ENCODE measurements at regions not wholly inside any gene's neighbourhood (a gene's known extent, or its start where the extent isn't known, plus 50 kb on each side); places are given as distances from the start of the nearest gene placed in this dataset.

DNA sequence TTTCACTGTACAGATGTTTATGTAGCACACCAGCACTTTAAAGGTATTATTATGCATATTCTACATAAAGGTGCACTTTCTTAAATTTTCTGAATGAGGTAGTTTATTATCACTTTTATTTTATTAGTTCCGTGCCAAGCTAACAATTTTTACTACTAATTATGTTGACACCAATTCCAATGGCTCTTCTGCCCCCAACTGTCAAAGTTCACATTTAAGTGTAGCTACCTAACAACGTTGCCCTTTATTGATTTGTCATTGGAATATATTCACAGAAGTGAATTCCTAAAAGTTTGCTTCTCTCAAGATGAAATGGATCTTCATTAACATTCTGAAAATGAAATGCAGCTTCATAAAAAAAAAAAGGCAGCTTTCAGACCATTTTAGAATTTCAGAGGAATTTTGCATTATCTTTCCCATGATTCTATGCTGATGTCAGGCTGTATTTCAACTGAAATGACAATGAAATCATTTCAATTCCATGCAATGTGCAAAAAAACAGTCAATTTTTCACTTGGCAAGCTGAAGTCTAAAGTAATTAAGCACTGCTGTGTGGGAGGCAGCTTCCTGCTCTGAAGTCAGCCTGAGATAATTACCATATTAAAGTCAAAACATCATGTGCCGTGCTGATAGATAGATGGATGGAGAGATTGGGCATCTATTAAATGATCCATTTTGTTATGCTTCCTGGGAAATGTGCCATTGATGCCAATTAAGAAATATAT lies 229.2 kb downstream of the TTLL7 start:
- DNase-seq, result peak; percentile 76

DNA sequence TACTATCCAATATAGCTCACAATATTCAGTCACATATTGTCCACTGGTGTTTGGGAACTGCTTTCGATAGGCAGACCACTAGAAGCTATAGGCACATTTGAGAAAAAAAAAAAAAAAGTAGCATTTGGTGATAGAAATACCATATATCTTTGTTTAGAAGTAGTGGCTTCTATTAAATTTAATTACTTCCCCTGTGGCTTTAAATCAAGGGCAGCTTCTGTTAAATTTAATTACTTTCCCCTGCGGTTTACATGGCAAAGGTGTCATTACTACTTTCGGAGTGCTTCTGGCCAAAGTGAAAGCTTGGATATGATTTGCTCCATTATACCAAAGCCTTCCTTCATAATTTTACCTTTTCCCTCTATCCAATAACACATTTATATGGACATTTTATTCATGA lies 229.9 kb downstream of the TTLL7 start:
- peak; percentile 31 for DNase-seq

DNA sequence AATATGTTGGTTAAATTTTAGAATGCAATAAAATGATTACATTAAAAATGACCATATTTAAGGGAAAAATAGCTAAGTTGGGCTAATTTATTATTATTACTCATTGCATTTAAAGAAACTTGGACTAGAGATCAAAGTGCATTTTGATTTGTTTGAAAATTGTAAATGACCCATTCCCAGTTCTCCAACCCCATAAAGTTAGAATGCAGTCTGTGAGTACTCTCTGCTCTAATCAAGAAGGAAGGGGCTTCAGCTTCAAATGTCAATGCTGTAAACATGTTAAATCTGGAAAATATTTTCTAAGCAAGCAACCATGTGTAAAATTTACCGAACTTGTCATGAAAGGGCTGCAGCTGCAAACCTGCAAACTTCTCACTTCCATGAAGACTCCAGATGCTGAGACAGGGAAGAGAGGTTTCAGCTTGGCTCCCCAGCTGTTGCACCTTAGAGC lies 232.7 kb downstream of the TTLL7 start:
- DNase-seq, result no peak

DNA sequence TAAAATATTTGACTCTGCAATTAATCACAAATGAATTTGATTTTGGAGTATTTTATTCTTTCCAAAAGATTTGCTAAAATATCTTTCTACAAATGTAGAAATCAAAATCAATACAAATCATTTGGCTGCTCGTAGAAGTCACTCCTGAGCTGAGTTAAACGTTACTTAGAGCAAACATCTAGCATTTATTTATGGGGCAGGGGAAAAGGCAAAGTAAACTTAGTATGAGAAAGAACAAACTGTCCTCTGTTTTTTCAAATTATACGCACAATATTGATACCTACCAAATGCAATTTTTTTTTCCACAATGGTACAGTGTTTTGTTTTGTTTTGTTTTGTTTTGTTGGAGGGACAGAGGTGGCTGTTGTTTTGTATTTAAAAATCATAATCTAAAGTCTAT lies 233.8 kb downstream of the TTLL7 start:
- no peak for DNase-seq

DNA sequence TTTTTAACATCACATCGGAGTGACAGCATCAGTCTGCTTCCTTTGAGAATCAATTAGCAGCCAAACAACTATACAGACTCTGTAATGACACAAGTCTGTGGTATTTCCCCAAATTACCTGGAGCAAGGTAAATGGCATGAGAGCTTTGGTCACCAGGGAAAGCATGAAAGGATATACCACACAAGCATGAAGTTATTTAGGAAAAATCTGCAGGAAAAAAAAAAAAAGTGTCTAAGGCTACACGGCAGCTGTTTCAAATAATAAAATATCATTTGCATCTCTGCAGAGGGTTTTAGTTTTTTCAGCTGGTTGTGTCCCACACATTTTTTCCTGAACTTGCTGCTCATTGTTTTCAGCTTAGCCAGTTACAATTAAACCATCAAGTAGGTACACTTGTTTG lies 234.7 kb downstream of the TTLL7 start:
- DNase-seq, result no peak

DNA sequence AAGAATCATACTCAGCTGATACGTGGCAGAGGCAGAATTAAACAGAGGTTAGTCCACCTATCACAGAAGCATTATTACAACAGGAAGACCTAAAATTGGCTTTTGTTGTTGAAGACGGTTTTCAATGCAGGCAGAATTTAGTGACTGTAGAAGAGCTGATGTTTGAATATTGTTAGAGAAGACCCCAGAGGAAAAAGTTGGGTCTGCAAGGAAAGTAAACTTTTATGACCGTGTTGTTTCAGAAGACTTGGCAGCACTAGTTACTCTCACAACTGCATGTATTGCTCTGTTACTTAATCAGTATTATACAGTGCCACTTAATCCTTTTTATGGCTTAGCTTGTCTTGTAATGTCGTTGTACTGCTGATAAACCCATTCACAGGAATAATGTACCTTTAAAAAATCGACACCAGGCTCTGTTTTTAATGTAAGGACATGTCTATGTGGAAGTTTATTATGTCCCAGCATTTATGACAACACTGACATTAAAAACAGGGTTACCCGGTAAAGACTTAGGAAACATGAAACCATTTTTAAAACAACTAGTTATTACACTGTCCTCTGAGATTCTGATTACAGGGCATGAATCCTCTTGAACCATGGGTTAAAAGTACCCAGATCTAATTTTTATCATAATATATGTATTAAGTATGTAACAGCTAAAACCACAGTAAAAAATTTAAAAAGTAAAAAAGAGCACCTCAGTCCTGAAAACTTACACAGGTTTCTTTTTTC lies 235.4 kb downstream of the TTLL7 start:
- DNase-seq, result no peak

DNA sequence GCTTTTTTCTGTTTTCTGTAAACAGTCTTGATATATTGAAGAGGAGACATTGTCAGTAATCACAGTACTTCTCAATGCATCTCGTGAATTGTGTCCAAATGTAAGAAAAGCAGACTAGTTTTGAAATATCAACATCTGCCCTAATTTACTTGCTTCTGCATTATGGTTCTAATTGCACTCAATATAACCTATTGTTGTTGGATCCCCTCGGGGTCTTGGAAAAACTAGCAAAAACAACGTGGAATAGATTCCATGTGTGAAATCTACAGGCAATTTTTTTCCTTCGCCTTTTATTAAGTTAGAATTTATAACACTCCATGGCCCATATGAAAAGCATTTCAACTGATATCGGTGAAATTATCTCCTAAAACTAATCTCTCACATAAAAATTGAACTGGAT lies 236.5 kb downstream of the TTLL7 start:
- DNase-seq, result no peak

DNA sequence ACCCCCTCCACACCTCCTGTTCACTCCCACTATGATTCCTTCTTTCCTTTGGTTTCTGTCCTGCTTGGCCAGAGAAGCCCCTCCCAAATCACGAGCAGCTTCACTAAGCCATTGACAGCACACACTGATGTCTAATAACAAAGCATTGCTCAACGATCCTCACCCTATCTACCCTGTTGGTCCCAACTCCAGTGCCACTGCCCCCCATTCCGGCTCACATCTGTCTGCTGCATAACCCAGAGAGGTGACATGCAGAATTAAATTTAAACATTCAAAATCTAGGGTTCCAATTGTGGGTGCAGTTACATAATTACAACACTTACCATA lies 236.9 kb downstream of the TTLL7 start:
- DNase-seq, result no peak

- DNase-seq, result no peak
Observed at GRCh38 chr1:83761167-83762038, 237.5 kb downstream of the TTLL7 start.

DNA sequence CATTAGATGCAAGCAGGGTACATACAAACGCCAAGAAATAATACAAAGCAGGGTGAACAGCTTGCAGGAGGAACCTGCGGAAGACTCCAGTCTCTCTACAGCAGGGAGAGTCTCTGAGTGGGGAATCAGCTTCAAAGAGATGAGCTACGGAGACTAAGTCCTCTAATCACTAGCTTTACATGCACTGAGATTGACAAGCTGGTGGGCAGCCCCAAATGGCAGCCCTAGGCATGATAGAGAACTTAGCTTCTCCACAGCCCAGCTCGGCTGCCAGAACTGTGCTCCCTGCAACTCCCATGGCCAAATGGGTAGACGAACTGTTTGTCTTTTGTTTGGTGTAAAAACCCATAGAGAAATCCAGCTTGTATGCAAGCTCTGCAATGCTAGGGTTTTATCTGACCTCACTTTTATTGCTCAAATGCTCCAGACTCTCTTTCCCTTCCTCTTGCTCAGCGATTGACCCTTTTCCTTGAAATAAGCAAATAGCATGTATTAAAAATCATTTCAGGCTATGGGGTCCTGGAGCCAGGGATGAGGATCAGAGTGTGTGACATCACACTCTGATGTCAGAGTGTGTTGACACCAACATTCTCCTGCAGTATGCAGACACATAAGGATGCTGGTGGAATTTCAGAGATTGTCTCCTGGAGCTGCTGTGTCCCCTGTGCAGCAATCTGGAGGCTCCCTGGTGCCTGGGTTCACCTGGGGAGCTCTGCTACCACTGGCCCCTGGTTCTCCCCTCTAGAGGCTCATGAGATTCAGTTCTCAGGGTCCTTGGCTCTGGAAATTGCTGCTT lies 238.5 kb downstream of the TTLL7 start:
- no peak for DNase-seq

DNA sequence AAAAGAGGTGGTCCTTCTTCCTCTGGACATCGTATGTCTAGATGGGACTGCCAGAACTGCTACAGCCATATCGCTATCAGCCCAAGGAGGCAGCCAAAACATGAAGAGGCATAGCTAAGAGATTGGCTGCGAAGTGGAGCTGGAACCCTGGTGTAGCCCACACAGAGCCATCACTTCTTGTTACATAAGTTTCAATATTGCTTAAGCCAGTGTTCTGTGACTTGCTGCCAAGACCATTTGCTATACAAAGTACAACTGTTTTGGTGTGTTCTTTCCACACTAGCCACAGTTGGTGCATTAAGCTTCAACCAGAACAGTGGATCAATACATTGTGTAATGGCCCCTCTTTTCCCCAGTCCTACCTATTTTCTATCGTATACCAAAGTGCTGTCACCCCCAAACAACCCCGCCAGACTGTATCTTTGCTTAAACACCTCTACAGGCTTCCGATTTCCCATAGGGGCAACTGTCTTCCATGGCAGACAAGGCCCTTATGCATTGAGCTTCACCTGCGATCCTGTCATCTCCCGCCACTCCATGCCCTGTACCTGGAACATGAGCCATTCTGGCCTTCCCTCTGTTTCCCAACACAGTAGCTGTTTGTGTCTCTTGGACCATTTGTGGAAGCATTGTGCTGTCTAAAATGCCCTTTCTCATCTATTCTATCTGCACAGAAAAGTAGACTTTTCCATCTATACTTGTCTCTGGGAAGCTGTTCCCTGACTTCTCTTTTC lies 241.8 kb downstream of the TTLL7 start:
- no peak for DNase-seq

DNA sequence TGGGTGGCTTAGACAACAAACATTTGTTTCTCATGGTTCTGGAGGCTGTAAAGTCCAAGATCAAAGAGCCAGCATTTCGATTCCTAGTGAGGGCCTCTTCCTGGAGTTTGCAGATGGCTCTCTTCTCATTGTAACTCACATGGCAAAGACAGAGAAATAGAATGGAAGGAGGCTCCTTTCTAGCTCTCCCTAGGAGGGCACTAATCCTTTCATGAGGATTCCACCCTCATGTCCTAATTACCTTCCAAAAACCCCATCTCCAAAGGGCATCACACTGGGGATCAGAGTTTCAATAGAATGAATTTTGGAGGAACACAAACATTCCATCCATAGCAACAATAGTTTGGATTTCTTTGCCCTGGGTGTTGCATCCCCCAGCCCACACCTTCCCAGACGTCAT lies 247.3 kb downstream of the TTLL7 start:
- no peak for DNase-seq

- DNase-seq, result no peak
Observed at GRCh38 chr1:83750201-83750600, 248.7 kb downstream of the TTLL7 start.

GRCh38 chr1:83747853-83748482 lies 251.0 kb downstream of the TTLL7 start:
- no peak for DNase-seq

DNA sequence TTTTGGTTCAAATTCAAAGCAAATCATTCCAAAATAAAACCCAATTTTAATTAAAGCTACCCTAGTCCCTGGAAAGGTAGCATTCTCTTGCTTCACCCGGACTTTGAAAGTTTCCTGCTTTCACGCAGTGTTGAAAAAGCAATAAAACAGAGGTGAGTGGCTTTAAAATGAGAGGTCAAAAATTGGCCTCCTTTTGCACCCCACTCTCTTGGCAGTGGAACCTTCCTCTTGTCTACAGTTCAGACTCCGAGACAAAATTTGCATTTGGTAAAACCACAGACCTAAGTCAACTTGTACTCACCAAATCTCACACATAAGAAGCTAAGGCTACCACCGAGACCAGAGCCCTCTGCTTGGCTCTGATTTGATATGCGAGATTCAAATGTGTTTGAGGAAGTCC lies 252.7 kb downstream of the TTLL7 start:
- no peak for DNase-seq

DNA sequence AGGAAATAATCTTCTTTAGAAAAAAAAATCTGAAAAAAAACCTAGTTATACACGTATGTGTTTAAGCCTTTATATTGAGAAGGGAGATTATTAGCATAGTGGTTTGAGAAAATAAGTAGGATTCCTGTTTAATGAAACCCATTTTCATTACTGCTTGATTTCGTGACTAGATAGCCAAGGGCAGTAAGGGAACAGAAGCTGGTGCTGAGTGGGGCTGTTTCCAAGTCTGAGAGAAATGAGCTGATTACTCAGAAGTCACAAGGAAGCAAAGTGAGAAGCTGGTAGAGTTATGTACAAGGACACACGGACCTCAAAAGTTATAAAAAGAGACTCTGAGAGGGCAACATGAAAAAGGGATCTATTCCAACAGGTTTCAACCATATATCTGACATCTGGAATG lies 256.5 kb downstream of the TTLL7 start:
- DNase-seq, result no peak

DNA sequence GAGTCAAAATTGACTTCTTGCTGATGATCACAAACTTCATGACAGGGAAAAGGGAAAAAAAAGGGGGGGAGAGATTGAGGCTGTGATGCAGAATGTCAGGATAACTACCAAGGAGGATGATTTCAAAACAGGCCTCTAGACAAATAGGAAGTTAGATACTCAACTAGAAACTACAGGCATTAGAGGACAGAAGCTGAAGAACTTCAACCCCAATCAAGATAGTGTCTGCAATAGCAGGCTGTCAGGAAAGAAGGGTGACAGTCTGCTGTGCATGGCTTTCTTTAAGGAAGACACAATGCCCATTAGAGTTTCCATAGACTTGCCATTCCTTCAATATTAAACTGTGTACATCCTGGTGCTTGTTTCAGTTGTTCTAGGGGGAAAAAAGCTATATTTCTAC lies 257.2 kb downstream of the TTLL7 start:
- no peak for DNase-seq

DNA sequence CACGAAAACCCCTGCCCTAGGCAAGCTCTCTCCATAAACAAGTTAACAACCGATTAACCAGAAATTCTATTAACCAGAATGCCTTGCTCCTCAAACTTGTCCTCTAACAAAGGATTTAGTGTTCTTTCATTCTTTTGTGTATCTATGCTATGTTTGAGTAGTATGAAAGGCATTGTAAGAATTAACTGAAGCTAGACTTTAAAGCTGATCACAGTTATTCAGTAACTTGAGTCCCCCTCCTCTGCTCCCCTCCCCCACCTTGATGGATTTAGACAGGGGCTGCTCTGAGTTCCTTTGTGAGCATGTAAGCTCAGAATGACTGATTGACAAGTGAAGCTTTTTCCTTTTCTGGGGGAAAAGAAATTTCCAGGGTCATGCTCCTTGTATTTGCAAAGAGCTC lies 257.6 kb downstream of the TTLL7 start:
- no peak for DNase-seq

DNA sequence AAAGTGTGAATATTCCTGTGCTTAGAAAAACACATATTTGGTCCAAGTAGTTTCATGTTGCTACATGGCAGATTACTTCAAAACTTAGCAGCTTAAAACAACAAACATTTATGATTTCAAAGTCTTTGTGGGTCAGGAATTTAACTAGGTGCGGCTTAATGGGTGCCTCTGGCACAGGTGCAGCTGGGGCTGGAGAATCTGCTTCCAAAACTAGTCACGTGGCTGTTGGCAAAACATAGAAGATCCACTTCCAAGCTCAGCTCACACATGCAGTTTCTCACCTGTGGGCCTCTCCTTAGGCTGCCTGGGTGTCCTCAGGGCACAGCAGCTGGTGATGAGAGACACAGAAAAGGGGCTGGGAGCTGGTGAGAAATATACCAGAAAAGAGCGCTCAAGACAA lies 263.4 kb downstream of the TTLL7 start:
- peak; percentile 9 for DNase-seq

DNA sequence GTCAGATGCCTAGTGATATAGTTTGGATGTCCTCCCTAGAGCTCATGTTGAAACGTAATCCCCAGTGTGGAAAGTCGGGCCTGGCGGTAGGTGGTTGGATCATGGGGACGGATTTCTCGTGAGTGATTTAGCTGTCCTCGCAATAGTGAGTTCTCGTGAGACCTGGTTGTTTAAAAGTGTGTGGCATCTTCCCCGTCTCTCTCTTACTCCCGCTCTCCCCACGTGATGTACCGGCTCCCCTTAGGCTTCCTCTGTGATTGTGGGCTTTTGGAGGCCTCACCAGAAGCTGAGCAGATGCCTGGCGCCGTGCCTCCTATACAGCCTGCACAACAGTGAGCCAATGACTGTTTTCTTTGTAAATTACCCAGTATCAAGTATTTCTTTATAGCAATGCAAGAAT lies 264.5 kb downstream of the TTLL7 start:
- DNase-seq, result no peak

DNA sequence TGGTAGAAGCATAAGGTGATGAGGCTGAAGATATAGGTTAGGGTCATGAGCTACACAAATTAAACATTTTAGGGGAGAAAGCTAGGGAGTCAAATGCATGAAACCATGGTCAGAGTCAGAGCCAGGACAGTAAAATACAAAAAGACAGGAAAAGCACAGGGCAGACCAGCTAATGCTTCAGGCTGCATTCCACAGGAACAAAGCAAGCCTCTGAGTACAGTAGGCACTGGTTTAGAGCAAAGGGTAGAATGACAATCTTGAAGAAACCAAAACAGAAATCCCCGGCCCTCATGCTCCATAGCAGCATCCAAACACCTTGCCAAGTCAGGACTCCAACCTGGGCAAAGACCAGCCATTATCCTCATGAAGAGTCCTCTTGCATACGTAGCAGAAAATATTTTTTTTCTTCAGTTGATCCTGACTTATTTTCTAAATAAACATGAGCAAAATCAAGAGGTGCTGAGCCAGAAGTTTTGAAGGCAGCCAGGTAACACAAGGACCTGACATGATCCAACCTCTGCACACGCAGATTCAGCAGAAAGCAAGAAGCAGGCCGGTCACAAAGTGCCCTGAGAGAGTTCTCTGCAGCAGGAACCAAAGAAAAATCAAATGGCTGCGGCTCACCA lies 273.1 kb downstream of the TTLL7 start:
- DNase-seq, result no peak

All from NCI-H1105 (cell line).